ENCODE measurements at regions not wholly inside any gene's neighbourhood (a gene's known extent, or its start where the extent isn't known, plus 50 kb on each side); places are given as distances from the start of the nearest gene placed in this dataset.

DNA sequence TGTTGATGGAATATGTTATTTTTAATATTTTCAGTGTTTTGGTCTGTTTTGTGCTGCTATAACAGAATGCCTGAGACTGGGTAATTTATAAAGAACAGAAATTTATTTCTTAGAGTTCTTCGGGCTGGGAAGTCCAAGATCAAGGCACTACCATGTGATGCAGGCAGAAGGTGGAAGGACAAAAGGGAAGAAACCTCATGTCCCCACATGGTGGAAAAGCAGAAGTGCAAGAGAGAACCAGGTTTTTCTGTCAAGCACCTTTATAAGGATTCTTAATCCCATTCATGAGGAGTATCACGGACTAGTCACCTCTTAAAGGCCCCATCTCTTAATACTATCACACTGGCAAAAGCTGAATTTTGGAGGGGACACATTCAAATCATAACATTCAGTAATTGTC, 57.9 kb upstream of the EPHB3 start:
- no peaks in the 10 kb centered on the region for H3K4me1 ChIP-seq (ENCODE audit: insufficient read depth, low read length)
- no peaks in the 10 kb centered on the region for H3K23me2 ChIP-seq (ENCODE audit: insufficient read length, low read depth, low read length, poor library complexity, severe bottlenecking)
- H3K79me2 ChIP-seq (ENCODE audit: insufficient read depth, low read length): no peaks in the 10 kb centered on the region
- no peak overlapping the region for H2BK12ac ChIP-seq (ENCODE audit: insufficient read length, low read depth, low read length)
- H3K79me1 ChIP-seq (ENCODE audit: insufficient read depth, low read depth, low read length, poor library complexity, severe bottlenecking): no peaks in the 10 kb centered on the region
- no peak overlapping the region for H3K27ac Mint-ChIP-seq
- H3K4me3 Mint-ChIP-seq: no peak overlapping the region
- no peak overlapping the region for H3K9ac ChIP-seq (ENCODE audit: extremely low read depth, insufficient read length, low read length)
- no CpG with 5 or more reads among the region's 2 CpGs for WGBS (ENCODE audit: extremely low coverage, insufficient read length, low lambda C conversion rate)
- H3K18ac ChIP-seq (ENCODE audit: insufficient read length, low read depth, low read length): no peak overlapping the region
- no peak overlapping the region for H3K56ac ChIP-seq (ENCODE audit: insufficient read length, low read depth, low read length)
- H4K91ac ChIP-seq (ENCODE audit: insufficient read length, low read depth, low read length): no peak overlapping the region
- no peak for DNase-seq
- H3K23ac ChIP-seq (ENCODE audit: insufficient read length, low read depth, low read length): no peak overlapping the region
- no peak overlapping the region for H2BK5ac ChIP-seq (ENCODE audit: insufficient read length, low read length)
- H3K4ac ChIP-seq (ENCODE audit: low read depth, low read length): no peak overlapping the region
- H3K27me3 ChIP-seq (ENCODE audit: insufficient read depth, low read length): no peaks in the 10 kb centered on the region
- H2BK120ac ChIP-seq (ENCODE audit: low read depth, low read length, poor library complexity, severe bottlenecking): no peak overlapping the region
- H4K20me1 ChIP-seq (ENCODE audit: control insufficient read depth, insufficient read depth, insufficient read length): no peaks in the 10 kb centered on the region
- H2AFZ ChIP-seq (ENCODE audit: low read length): no peak overlapping the region
- H3K27ac ChIP-seq (ENCODE audit: insufficient read length, low read depth, low read length): no peak overlapping the region
- no peak overlapping the region for H3K14ac ChIP-seq (ENCODE audit: insufficient read depth, low read length)
- no peak overlapping the region for H2BK20ac ChIP-seq (ENCODE audit: low read depth, low read length, poor library complexity, severe bottlenecking)
- no peak overlapping the region for H2BK15ac ChIP-seq (ENCODE audit: low read depth, low read length)
- no peak overlapping the region for H4K5ac ChIP-seq (ENCODE audit: insufficient read length, low read depth, low read length)
- H3K27me3 Mint-ChIP-seq (ENCODE audit: low read depth): peaks cover 35% of the 10 kb centered on the region
- peaks cover 4 to 17% (median 7%) of the 10 kb centered on the region in 3 experiments for H3K36me3 Mint-ChIP-seq (ENCODE audit: insufficient read depth in 1 of 3, low read depth in 3 of 3)
- no peak overlapping the region for H2AK5ac ChIP-seq (ENCODE audit: insufficient read length, low read length)
- TF ChIP-seq, protein P1, sequence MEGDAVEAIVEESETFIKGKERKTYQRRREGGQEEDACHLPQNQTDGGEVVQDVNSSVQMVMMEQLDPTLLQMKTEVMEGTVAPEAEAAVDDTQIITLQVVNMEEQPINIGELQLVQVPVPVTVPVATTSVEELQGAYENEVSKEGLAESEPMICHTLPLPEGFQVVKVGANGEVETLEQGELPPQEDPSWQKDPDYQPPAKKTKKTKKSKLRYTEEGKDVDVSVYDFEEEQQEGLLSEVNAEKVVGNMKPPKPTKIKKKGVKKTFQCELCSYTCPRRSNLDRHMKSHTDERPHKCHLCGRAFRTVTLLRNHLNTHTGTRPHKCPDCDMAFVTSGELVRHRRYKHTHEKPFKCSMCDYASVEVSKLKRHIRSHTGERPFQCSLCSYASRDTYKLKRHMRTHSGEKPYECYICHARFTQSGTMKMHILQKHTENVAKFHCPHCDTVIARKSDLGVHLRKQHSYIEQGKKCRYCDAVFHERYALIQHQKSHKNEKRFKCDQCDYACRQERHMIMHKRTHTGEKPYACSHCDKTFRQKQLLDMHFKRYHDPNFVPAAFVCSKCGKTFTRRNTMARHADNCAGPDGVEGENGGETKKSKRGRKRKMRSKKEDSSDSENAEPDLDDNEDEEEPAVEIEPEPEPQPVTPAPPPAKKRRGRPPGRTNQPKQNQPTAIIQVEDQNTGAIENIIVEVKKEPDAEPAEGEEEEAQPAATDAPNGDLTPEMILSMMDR (conservative IDR thresholded peaks at IDR 0.05): 0 out of 3 replicates have a peak, but pooled peaks have one; percentile 12
- peaks cover 12 to 17% of the 10 kb centered on the region in 2 experiments for H3K4me1 Mint-ChIP-seq
- no peak overlapping the region for H4K8ac ChIP-seq (replicated peaks; ENCODE audit: insufficient read length, low read depth, low read length)
- peaks cover 15 to 19% of the 10 kb centered on the region in 2 experiments for H3K9me3 Mint-ChIP-seq
- no peak overlapping the region for H3K4me2 ChIP-seq (ENCODE audit: insufficient read depth, insufficient read length, low read length)
- H3K9me3 ChIP-seq (ENCODE audit: control insufficient read depth, low read depth, low read length): no peaks in the 10 kb centered on the region
- H3T11ph ChIP-seq (ENCODE audit: low read length): no peak overlapping the region
